ENCODE measurements at regions not wholly inside any gene's neighbourhood (a gene's known extent, or its start where the extent isn't known, plus 50 kb on each side); places are given as distances from the start of the nearest gene placed in this dataset.

DNA sequence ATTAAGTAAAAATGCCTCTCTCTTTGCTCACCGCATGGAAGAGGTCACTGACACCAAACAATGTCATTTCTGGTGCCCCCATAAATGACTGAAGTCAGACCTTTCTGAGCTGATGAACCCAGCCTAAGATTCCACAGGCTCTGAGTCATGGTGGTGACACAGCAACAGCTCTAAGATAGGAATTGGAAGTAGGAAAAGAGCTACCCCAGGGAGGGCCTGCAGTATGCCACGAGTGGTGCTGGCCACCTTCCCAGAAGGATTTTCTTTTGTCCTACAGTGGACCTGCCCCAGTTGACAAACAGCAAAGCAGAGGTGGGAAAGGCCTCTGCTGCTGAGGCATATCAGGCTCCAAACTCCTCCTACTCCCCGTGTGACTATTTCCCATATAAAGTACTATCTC lies 208.1 kb downstream of the MINAR1 start:
- no peak for TF ChIP-seq CTCF (conservative IDR thresholded peaks at IDR 0.05 in 1 of 2, IDR thresholded peaks at IDR 0.05 in 1 of 2; ENCODE audit: low read depth in 1 of 2, low read length in 2 of 2)
- no peak for TF ChIP-seq EZH2 (IDR thresholded peaks at IDR 0.05; ENCODE audit: low read length, missing control alignments)
